NCI-H446 (cell line): ENCODE measurements at regions not wholly inside any gene's neighbourhood (a gene's known extent, or its start where the extent isn't known, plus 50 kb on each side); places are given as distances from the start of the nearest gene placed in this dataset.
"Not testable (repeated sequence)": the region's sequence is repeated elsewhere in the genome, so short reads cannot be mapped to it uniquely, and the experiment has no call there.

Source experiments
- DNase-seq, 2 experiments: peaks; one replicate each; lab custom pipeline; 2025; lab: John Stamatoyannopoulos, UW

DNA sequence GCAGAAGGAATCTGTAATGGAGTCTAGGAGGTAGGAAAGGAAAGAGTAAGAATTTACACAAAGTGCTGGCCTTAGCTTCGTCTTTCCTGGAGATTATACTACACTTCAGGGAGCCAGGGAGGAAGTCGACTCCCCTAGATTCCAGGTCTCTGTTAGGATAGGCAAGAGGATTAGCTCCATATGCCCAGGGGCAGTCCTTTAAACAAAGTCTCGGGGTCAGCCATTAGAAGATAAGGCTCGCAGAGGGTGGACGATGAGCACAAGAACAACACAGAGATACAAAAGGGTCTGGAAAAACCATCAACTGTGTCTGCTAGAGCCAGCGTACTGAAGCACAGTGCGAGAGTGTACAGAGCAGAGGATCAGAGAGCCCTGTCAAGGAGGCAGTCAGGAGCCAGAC is 344.7 kb upstream of the TNC start:
- no peak for DNase-seq

DNA sequence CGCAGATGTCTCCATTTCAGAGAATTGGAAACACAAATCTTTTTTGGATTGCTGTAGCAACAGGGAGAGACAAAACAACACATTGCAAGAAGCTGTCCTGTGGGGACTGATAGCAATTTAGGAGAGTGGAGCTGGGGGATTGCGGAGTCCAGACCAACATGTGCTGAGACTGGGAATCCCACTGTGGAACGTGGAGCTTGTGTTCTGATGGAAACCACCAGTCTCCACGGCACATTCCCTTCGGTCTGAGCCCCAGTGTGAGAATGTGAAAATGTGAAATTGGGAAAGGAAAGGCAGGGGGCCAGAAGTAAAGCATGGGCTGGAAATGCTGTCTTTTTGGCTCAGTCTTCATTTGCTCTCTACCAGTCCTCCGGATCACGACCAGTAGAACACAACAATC is 348.8 kb upstream of the TNC start:
- no peak for DNase-seq

DNA sequence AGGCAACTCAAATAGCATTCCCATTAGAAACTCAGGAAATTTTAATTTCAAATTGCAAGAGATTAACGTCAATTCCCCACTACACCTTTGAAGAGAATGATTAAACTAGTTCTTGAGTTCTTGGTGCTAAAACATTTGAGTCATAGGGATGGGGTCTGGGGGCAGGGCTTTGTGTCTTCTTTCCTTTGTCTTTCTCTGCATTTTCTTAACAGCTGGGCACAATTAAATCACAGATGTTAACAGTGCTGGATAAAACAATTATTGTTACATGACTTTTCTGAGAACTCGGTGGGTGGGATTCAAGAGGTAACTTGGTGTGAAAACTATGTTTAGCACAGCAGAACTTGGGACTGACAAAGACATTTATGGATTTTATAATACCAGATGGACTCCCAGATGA is 351.9 kb upstream of the TNC start:
- DNase-seq = no peak

DNA sequence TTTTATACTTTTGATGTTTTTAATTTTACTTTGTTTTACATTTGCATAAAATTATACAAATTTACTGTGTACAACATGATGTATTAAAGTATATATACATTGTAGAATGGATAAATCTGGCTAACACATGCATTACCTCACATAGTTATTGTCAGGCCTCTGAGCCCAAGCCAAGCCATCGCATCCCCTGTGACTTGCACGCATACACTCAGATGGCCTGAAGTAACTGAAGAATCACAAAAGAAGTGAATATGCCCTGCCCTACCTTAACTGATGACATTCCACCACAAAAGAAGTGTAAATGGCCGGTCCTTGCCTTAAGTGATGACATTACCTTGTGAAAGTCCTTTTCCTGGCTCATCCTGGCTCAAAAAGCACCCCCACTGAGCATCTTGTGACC is 355.1 kb upstream of the TNC start:
- not testable (repeated sequence) for DNase-seq

DNA sequence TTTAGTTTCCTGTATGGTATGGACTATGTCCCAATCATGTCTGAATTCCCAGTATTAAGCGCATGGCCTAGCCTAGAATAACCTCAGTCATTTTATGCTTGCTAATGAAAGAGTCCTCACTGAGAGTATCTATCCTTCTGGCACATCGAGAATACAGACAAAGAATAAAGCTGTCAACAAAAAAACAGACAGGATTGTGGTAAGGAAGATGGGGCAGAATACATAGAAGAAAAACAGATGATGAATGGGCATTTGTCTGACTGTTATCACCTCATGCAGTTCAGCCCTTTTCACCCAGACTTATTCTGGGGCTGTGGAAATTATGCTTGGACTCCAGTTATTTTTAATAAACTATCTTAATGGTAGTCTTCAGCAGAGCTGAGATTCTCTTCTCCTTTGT is 363.8 kb upstream of the TNC start:
- DNase-seq = no peak

DNA sequence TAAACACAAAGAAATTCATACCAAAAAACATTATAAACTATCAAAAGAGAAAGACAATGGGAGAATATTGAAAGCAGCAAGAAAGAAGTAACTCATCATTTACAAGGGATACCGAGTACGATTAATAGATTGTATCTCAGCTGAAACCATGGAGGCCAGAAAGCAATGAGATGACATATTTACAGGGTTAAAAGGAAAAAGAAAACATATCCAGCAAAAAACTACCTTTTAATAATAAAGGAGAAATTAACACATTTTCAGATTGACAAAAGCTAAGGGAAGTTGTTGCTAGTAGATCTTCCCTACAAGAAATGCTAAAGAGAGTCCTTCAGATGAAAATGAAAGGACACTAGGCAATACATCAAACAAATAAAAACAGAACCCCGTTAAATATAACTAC is 364.8 kb upstream of the TNC start:
- DNase-seq = no peak

DNA sequence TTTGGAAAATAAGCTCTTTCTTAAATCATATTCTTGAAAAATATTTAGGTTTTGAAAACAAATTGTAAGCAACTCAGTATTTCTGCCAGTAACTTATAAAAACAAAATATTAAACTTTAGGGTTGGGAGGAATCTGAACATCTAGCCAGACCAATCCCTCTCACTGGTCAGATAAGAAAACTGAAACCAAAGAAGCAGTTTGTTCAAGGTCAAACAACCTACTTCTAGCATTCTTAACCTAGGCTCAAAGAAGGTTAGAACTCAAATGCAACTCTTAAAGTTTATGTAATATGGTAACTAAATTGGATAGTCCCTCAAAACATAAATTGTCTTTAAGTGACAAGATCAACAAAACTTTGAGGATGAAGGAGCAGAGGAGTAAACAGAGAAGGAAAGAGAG is 374.9 kb upstream of the TNC start:
- DNase-seq = no peak

DNA sequence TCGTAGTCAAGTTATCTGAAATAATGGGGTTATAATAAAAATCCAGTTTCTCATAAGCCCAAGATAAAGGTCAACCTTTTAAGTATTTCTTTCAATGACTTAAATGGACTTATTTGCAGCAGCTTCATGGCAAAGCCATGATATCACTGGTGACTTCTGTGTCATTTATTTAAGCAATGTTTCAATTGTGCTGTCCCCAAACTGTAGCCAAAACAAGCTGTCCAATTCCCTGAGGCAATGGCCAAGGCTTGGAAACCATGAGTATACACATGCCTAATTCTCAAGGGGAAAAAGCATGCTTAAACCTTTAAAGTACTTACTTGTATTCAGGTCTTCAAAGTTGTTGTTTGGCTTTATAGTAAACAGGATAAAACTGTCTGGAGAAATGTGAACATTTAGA is 376.4 kb upstream of the TNC start:
- no peak for DNase-seq

DNA sequence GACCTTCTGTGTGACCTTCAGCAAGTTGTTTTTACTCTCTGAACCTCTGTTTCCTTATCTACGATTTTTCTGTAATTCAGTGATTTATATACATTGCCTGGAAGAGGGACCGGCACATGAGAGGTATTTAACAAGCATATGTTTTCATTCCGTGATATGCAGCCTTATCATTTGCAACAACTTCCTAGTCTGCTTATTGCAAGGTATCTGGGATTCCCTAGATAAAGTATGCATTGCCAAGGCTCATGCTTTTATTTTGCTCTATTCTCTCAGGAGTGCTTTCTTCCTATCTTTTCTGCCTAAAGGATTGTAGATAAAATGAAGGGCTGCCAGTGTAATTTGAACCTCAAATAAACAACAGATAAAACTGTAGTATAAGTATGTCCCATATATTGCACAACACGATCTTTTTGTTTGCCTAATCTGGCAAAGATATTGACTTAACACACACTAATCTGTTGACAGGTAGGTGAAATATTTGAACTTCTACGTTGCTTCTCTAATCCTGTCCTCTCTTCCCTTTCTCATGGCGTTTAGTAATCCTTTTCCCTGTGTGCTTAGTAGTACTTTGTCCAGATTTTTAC is 377.2 kb upstream of the TNC start:
- no peak for DNase-seq

DNA sequence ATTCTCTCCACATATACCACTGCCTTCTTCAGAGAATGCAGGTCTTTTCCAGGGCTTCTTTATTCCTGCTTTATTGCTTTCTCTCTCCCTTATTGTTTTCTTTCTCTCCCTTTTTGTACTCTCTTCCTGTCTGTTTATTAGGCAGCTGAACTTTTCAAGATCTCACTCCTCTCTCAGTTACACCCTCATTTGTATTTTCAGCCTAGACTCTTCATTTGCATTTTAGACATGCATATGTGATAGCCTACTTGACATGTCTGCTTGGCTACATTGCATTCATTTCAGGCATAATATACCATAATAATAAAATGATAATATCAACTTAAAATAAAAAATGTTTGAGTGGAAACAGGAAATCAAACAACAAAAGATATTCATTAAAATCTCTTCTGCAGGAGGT is 377.9 kb upstream of the TNC start:
- no peak for DNase-seq

DNA sequence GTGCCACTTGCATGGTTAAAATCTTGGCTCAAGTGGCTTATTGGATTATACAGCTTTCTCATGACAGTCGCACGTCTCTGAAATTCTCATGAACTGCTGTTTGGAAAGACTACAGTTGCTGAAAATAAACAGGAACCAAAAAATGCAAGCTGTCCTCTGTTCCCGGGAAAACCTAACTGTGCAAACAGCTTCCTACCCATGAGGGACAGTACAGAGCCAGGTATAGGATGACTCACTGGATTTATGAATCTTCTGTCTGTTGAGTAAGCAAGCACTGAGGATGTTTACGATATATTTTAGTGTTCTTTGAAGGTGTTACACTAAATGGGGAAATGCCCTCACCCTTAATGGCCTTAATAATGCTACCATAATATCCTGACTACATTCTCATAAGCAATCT is 380.3 kb upstream of the TNC start:
- DNase-seq = no peak

DNA sequence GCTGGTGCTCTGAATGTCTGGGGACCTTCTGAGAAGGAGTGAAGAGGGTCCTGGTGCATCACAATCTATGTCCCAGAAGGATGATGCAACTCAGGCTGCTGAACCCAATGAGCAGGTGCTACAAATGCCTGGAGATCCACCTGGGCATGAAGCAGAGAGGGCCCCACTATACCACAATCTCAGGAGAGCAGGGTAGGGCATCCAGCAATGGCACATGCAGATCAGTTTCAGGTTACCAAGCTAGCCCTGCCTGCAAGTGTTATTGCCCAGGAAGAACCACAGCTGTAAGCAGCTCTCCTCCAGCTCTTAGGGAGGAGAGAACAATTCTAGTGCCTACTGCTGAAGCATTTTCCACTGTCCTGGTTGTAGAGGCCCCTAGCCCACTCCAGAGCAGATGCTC is 389.2 kb upstream of the TNC start:
- peak in 1 of 2 experiments; percentile 40 for DNase-seq

DNA sequence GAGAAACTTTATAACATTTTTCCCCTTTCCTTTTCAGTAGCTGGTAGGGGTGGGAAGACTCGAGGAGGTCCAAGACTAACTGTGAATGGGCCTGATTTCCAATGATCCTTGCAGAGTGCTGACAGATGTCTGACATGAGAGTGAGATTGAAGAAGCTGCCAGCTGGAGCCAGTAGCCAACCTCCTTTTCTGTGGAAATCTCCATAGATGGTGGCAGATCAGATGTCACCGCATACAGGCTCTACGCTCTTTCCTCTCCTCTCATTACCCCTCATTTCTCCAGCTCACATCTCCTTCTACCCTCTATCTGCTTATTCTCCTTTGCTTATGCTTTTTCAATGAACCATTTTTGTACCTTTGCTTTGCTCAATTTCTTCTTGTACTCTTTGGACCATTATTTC is 395.2 kb upstream of the TNC start:
- peak; percentile 9 to 40 for DNase-seq

DNA sequence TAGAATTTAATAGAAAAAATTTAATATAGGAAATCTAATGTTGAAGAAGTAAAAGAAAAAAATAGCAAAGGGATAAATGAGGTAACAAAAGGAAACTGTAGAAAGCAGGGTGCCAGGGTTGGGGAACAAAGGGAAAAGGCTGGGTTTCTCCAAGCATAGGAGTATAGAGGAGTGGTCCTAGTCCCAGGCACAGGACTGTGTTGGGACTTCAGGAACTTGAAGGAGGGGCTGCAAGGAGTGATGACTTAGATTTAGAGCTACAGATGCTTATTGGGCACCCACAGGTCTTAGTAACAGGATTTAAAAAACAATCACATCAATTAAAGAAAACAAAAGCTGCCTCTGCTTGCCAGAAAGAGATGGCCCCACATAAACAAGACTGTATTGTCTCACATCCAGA is 396.5 kb upstream of the TNC start:
- DNase-seq = no peak

DNA sequence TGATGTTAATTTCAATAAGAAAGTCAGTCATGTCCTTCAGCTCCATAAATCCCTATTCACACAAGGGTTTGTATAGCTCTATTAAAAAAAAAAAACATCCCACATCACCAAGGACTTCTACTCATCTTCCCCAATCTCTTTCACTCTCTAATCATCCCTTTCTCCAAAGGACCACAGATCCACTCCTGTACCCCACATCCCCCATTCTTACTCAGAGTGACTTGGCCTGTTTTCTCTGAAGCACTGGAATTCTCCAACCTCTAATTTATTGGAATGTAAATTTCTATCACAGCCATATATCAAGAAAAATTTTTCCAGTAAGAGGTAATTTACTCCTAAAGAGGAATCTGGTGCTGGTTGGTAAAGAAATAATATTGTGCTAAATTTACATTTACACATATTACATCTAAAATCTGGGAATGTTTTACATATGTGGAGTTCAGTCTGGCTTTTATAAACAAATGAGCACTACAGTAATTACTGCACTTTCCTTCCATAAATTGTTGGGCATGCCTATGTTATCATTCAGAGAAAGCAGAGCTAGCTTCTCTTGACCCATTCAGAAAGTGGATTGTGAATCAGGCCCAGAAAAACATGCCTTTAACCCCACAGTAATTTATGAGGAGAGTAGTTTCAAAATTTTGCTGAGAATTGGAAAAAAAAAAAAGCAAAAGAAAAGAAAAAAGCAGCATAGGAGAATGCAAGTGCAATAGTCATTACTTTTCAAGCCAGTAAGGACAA is 399.5 kb upstream of the TNC start:
- DNase-seq = no peak

DNA sequence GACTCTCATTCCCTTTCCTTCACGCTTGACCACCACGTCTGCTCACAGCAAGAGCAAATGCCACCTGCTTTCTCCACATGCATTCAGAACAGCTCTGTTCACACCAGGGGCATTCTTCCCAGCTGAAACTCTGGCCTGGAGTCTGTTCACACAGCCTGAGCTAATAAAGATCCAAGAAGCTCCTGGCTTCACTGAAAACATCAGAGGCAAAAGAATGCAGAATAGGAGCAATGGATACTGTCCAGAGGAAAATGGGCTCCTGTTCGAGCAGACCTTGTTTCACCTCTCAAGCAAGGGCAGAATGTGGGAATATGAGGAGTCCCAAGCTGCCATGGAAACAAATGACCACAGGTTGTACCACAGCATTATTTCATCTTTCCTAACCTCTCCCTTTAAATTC is 402.7 kb upstream of the TNC start:
- no peak for DNase-seq

DNA sequence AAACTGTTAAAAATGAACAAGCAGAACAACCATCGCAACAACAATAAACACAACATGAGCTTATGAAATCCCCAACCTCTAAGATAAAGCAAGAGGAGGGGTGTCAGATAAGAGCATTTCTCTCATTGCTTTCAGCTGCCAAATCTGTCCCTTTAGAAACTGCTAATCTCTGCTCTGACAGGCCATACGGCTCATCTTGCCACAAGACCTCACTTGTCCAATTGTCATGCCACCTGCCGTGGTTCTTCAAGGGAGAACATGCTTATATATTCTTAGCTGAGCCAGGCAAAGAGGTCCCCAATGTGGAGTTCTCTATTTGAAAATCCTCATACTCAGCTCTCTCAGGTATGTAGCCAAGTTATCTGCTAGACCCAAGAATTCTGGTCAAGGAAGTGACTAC is 405.0 kb upstream of the TNC start:
- DNase-seq = no peak

DNA sequence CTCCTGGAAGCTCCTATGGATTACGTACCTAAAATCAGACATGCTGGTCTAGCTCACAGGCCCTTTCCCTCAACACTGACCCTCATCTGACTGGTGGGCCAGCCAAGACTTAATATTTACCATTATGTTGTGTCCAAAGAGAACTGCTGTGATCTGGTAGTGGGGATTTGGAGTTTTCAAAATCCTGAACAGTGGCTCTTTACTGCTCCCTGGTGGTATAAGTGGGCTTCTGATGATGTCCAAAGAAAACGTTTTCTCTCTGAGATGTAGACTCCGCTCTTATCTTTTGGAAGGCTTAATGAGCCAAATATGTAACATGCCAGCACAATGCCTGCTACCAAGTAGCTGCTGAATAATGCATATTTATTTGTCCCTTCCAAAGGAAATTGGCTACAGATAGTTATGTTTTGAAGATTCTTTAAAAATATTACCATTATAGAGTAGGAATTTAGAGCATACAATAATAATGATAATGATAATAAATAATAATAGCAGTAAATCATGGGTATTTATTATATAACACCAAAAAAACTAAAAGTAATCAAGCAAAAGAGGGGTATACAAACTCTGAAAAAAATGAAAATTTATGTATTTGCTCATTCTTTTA is 406.6 kb upstream of the TNC start:
- DNase-seq = peak; percentile 23 to 50

DNA sequence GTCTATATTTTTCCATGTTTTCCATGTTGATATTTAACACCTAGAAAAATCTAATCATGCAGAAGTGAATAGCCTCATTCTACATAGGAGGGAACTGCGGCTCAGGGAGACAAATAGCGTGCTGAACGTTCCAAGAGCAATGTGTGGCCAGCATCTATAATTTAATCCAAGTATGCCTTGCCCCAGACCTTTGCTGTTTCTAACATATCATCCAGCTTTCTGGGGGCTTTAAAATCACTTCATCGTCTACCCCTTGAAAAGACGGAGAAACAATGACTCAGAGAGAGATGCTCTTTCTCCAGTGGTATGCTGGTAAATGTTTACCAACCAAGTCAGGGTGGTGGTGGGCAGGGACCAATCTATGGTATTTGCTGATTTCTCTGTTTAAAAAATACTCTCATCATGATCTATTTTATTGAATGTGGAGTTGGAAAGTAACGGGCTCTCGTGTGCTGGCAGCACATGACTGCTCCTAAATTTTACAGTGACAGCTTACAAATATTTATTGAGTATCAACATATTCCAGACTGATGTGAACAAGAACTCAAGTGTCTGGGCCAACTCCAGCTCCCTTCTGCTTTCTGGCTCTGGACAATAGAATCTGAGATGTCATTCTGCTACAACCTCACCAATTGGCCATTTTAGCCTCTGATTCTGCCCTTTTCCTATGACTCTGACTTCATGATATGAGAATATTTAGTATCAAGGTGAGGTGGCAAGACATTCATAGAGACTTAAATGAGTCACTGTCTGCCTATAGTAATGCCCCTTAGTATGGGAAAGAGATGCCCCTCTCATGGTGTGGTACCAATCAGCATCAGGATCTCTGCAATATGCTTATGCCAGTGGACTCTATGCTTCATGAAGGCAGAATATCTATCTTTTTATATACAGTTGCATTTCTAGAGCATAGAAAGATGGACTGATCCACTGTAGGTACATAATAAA is 407.4 kb upstream of the TNC start:
- no peak for DNase-seq

DNA sequence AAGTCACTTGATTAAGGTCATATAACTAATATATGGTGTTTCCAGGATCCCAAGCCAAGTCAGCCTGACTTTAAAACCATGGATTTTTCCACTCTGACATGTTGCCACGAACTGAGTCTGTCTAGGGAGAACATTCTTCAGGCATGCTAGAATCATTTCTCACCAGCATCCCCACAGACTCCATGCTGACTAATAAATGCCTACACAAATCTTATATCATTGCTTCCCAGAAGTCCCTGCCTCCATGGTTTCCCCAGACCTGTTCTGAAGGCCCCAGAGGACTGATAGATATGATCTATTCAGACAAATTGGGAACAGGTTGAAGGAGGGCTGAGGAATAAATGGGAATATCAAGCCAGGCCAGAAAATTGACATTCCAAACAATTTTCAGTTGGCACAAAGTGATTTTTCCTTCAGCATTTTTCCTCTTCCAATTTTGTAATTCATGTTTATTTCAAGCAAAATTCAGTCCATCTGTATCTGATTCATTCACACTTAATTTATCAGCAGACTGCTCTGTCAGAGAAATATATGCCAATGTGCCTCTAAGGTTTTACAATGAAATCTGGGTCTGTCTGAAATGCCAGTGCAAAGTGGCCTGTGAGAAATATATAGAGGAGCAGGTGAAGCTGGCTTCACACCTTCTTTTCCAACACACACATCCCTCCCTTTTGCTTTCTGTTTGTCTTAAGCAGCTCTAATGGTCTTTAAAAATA is 413.6 kb upstream of the TNC start:
- DNase-seq = no peak

DNA sequence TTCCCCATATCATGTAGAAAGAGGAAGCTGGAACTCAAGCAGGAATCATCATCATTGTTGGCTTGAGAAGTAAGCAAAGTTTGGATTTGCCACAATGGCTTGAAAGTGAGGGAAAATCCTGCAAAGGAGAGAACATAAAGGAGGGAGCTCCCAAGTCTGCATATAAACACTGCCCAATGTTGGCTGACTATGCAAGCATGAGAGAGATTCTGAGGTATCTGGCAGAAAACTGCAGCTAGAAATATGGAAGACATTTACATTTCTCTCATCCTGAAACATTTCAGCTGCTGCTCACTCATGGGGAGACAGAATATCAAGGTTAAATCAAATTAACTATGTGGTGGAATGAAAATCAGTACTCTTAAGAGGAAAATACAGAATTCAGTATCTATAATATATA is 415.6 kb upstream of the TNC start:
- DNase-seq = no peak

DNA sequence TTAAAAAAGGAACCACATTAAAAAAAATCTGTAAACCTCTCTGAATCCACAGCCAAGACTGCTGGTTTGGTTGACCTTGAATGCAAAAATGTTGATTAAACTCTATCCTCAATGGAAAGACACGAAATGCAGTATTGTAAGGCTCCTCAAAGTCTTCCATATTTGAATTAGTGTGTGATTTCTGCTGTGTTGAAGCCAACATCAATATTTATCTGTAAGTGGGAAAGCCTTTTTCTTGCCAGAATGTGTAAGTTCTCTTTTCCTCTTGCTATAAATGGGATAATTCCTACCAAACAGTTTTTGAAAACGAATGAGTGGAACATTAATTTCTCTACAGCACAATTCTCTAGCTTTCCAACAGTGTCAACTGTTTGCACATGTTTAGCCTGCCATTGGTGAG is 422.1 kb upstream of the TNC start:
- DNase-seq = no peak
